PC-3 (cell line): ENCODE measurements at regions not wholly inside any gene's neighbourhood (a gene's known extent, or its start where the extent isn't known, plus 50 kb on each side); places are given as distances from the start of the nearest gene placed in this dataset.

Experiments
- ATAC-seq: fragments of 200-7000 bp; cut with Tn5 transposase; 2 replicates; pipeline ENCODE4 v1.9.1; 2020; ENCODE audit warnings: mild to moderate bottlenecking, moderate library complexity
- BruUV-seq: library from RNA; stranded (reverse); fragments of 400-500 nt; replicated peaks from 2 replicates; lab custom pipeline; 2021; lab: Mats Ljungman, UMichigan
- CTCF ChIA-PET: fragments of 300-600 bp; sonication (Branson Sonifier 250); formaldehyde crosslinking; loops from one replicate; lab custom pipeline; 2022; ENCODE audit warnings: antibody characterized with exemption; lab: Charles Lee
- POLR2A ChIA-PET: fragments of 300-600 bp; sonication (Branson Sonifier 250); formaldehyde crosslinking; loops from one replicate; lab custom pipeline; 2022; ENCODE audit warnings: antibody characterized with exemption; ENCODE audit not compliant: unreplicated experiment; lab: Charles Lee
- DNase-seq: peaks from one replicate; pipeline ENCODE4 v3.0.0-alpha.2; 2015
- H2AFZ ChIP-seq: fragments of 300-600 bp; sonication (generic); 2 replicates; pipeline ENCODE4 v1.6.0; 2016; ENCODE audit warnings: antibody characterized with exemption, low read length
- H3F3A ChIP-seq: fragments of 300-600 bp; sonication (generic); one replicate; pipeline ENCODE4 v1.6.0; 2017; ENCODE audit warnings: antibody characterized with exemption, low read length, control low read depth, mild to moderate bottlenecking; ENCODE audit not compliant: unreplicated experiment
- H3K27ac ChIP-seq: fragments of 300-600 bp; sonication (generic); 2 replicates; pipeline ENCODE4 v1.5.1; 2016; ENCODE audit warnings: mild to moderate bottlenecking, low read length
- H3K27me3 ChIP-seq: fragments of 300-600 bp; sonication (generic); 2 replicates; pipeline ENCODE4 v1.6.1; 2016; ENCODE audit warnings: low read length, mixed read lengths
- H3K36me3 ChIP-seq: fragments of 300-600 bp; sonication (generic); 2 replicates; pipeline ENCODE4 v1.6.1; 2016; ENCODE audit warnings: low read depth, mixed run types, low read length, mixed read lengths
- H3K4me1 ChIP-seq: fragments of 300-600 bp; sonication (generic); 2 replicates; pipeline ENCODE4 v1.5.1; 2016; ENCODE audit warnings: low read length; ENCODE audit not compliant: insufficient read depth
- H3K4me2 ChIP-seq: fragments of 300-600 bp; sonication (generic); 2 replicates; pipeline ENCODE4 v1.6.0; 2016; ENCODE audit warnings: low read length
- H3K4me3 ChIP-seq: fragments of 300-600 bp; sonication (generic); 2 replicates; pipeline ENCODE4 v1.5.1; 2016; ENCODE audit warnings: mild to moderate bottlenecking, low read length, mixed read lengths
- H3K79me2 ChIP-seq: fragments of 300-600 bp; sonication (generic); 2 replicates; pipeline ENCODE4 v1.6.1; 2017; ENCODE audit warnings: low read length, mixed read lengths
- H3K9ac ChIP-seq: fragments of 300-600 bp; sonication (generic); 2 replicates; pipeline ENCODE4 v1.6.0; 2016; ENCODE audit warnings: mild to moderate bottlenecking, low read length
- H3K9me2 ChIP-seq: fragments of 300-600 bp; sonication (generic); replicated peaks from 2 replicates; pipeline ENCODE4 v1.6.1; 2016; ENCODE audit warnings: mixed run types, low read length, mixed read lengths
- H3K9me3 ChIP-seq: fragments of 300-600 bp; sonication (generic); 2 replicates; pipeline ENCODE4 v1.6.1; 2016; ENCODE audit warnings: low read length, mixed read lengths
- H4K20me1 ChIP-seq: fragments of 300-600 bp; sonication (generic); 2 replicates; pipeline ENCODE4 v1.6.1; 2016; ENCODE audit warnings: low read length, mixed read lengths
- EZH2 ChIP-seq: fragments of 300-600 bp; sonication (generic); IDR thresholded peaks from one replicate; pipeline ENCODE4 v1.6.1; 2017; ENCODE audit warnings: antibody characterized with exemption, mild to moderate bottlenecking, low read length; ENCODE audit not compliant: unreplicated experiment
- EZH2phosphoT487 ChIP-seq: fragments of 300-600 bp; sonication (generic); IDR thresholded peaks from 2 replicates; pipeline ENCODE4 v1.6.1; 2018; ENCODE audit warnings: mild to moderate bottlenecking, antibody characterized with exemption, low read length, borderline replicate concordance
- intact Hi-C: fragments of 100-400 bp; cut with micrococcal nuclease; formaldehyde crosslinking; loops from 2 replicates; pipeline ENCODE4 v1.9.0; 2023
- TF ChIP-seq, protein P1 (sequence below): fragments of 300-600 bp; sonication (generic); conservative IDR thresholded peaks from 2 replicates; pipeline ENCODE4 v1.5.1; 2017; ENCODE audit warnings: antibody characterized with exemption, low read depth, mild to moderate bottlenecking, low read length

DNA sequence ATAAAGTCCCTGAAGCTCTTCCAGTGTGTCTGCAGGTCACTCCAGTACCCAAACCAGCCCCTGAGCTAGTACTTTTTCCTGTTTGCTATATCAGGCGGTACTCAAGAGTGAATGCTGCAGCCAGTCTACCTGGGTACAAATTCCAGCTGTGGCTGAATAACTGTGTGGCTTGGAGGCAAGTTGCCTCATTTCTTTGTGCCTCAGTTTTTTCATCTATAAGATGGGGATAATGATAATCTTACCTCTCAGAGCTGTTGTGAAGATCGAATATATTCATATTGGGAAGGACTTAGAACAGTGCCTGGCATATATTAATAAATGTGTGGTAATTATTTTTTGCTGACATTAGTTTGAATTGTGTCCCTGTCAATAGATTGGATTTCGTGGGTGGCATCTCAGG lies 191.2 kb downstream of the WDR11 start:
- CTCF ChIA-PET: no interaction called here
- no TSS peak for BruUV-seq

DNA sequence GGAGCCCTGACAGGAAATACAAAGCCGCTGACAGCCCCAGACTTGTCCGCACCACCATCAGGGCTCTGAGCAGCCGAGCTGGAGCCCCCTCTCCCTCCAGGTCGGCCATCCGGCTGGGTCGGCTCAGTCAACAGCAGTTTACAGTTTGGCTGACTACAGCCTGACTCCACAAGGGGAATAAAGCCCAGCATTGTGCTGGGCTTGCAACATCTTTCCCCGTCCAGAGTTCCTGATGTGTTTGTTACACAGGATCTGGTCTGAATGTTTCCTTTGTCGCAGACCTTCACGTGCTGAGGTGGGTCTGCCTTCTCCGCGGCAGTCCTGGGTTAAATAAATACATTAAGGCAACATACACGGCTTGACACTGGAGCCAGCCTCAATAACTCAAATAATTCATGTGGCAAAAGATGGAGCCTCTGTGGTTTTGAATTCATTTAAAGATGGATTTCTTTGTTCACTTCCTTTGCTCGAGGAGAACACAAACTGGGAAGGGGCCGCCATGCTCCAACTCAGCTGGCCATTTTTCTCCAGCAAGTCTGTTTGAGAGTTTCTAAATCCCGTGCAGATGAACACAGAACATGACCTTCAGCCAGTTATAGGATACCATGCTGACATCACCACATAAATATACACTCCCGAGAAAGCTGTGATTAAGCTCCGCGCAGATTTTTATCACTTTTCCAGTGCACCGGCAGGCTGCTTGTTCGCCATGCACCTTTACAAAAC lies 192.1 kb downstream of the WDR11 start:
- no peak for TF ChIP-seq EZH2
- no peak for TF ChIP-seq EZH2phosphoT487
- TF ChIP-seq, protein P1, sequence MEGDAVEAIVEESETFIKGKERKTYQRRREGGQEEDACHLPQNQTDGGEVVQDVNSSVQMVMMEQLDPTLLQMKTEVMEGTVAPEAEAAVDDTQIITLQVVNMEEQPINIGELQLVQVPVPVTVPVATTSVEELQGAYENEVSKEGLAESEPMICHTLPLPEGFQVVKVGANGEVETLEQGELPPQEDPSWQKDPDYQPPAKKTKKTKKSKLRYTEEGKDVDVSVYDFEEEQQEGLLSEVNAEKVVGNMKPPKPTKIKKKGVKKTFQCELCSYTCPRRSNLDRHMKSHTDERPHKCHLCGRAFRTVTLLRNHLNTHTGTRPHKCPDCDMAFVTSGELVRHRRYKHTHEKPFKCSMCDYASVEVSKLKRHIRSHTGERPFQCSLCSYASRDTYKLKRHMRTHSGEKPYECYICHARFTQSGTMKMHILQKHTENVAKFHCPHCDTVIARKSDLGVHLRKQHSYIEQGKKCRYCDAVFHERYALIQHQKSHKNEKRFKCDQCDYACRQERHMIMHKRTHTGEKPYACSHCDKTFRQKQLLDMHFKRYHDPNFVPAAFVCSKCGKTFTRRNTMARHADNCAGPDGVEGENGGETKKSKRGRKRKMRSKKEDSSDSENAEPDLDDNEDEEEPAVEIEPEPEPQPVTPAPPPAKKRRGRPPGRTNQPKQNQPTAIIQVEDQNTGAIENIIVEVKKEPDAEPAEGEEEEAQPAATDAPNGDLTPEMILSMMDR: no peak
- Histone ChIP-seq H3K79me2 (no peaks in the 10 kb centered on the region), H3K36me3 (no peaks in the 10 kb centered on the region), H3K4me3 (no peak overlapping the region), H3K9ac (no peak overlapping the region), H3K9me2 (no peaks in the 10 kb centered on the region), H2AFZ (no peak overlapping the region), H3K4me1 (no peaks in the 10 kb centered on the region), H4K20me1 (no peaks in the 10 kb centered on the region), H3K4me2 (no peak overlapping the region), H3K9me3 (no peaks in the 10 kb centered on the region), H3K27me3 (peaks cover 31% of the 10 kb centered on the region), H3F3A (no peaks in the 10 kb centered on the region), H3K27ac (no peak overlapping the region)
- CTCF ChIA-PET: no interaction called here
- no TSS peak for BruUV-seq
- POLR2A ChIA-PET: no interaction called here
- DNase-seq (no peak), ATAC-seq (no peak)
- intact Hi-C loops: no loop called here

More for the DNA sequence above, 191.2 kb downstream of the WDR11 start:
- Histone ChIP-seq H4K20me1 (no peaks in the 10 kb centered on the region), H3K79me2 (no peaks in the 10 kb centered on the region), H3F3A (no peaks in the 10 kb centered on the region), H3K9me2 (no peaks in the 10 kb centered on the region), H3K4me3 (no peak overlapping the region), H3K4me2 (no peak overlapping the region), H3K36me3 (no peaks in the 10 kb centered on the region), H2AFZ (no peak overlapping the region), H3K9me3 (no peaks in the 10 kb centered on the region), H3K27me3 (peaks cover 33% of the 10 kb centered on the region), H3K9ac (no peak overlapping the region), H3K27ac (no peak overlapping the region), H3K4me1 (no peaks in the 10 kb centered on the region)
- ATAC-seq (no peak), DNase-seq (no peak)
- intact Hi-C loops: no loop called here
- POLR2A ChIA-PET: no interaction called here
- no peak for TF ChIP-seq EZH2phosphoT487
- TF ChIP-seq EZH2: no peak
- TF ChIP-seq, protein P1: no peak

- Histone ChIP-seq H4K20me1 (no peaks in the 10 kb centered on the region), H3K9me3 (no peaks in the 10 kb centered on the region), H3K4me2 (no peak overlapping the region), H3K36me3 (no peaks in the 10 kb centered on the region), H3K4me3 (no peak overlapping the region), H3K79me2 (no peaks in the 10 kb centered on the region), H3K27me3 (peaks cover 2% of the 10 kb centered on the region), H3K9me2 (no peaks in the 10 kb centered on the region), H3K4me1 (no peaks in the 10 kb centered on the region), H3F3A (no peaks in the 10 kb centered on the region), H3K9ac (no peak overlapping the region), H3K27ac (no peak overlapping the region), H2AFZ (no peak overlapping the region)
- TF ChIP-seq EZH2 (no peak), EZH2phosphoT487 (no peak)
- TF ChIP-seq, protein P1: no peak
- ChIA-PET POLR2A (no interaction called here), CTCF (no interaction called here)
- BruUV-seq: no TSS peak
- intact Hi-C loops: no loop called here
- ATAC-seq (no peak), DNase-seq (no peak)
Measured at GRCh38 chr10:121048749-121049148, 197.6 kb downstream of the WDR11 start.
